CD4-positive, alpha-beta T cell treated with Interleukin-4 for 4 hours (primary cell): ENCODE measurements at regions not wholly inside any gene's neighbourhood (a gene's known extent, or its start where the extent isn't known, plus 50 kb on each side); places are given as distances from the start of the nearest gene placed in this dataset.
"Not testable (repeated sequence)": the region's sequence is repeated elsewhere in the genome, so short reads cannot be mapped to it uniquely, and the experiment has no call there.

Experiments used
- DNase-seq: peaks from one replicate; pipeline ENCODE4 v3.0.0-alpha.2; 2020

GRCh38 chr4:12926189-12927066, 557.7 kb downstream of the RAB28 start:
- DNase-seq: no peak

GRCh38 chr4:12924728-12925320, 559.3 kb downstream of the RAB28 start:
- no peak for DNase-seq

- DNase-seq: no peak
These were observed 559.9 kb downstream of the RAB28 start for GRCh38 chr4:12924253-12924652.

- DNase-seq: no peak
These were observed 571.2 kb downstream of the RAB28 start for GRCh38 chr4:12912896-12913418.

- DNase-seq: no peak
These were observed 572.3 kb downstream of the RAB28 start for GRCh38 chr4:12911750-12912358.

GRCh38 chr4:12903640-12904039, 580.5 kb downstream of the RAB28 start:
- not testable (repeated sequence) for DNase-seq

GRCh38 chr4:12902735-12903134, 581.4 kb downstream of the RAB28 start:
- no peak for DNase-seq

GRCh38 chr4:12897954-12898353, 586.2 kb downstream of the RAB28 start:
- DNase-seq: no peak

- DNase-seq: no peak
These were observed 590.1 kb downstream of the RAB28 start for GRCh38 chr4:12894062-12894461.

- DNase-seq: no peak
These were observed 595.1 kb downstream of the RAB28 start for GRCh38 chr4:12889054-12889453.

GRCh38 chr4:12884846-12885796, 599.0 kb downstream of the RAB28 start:
- DNase-seq: no peak

- DNase-seq: no peak
These were observed 602.1 kb downstream of the RAB28 start for GRCh38 chr4:12881945-12882584.

GRCh38 chr4:12880844-12881243, 603.3 kb downstream of the RAB28 start:
- no peak for DNase-seq

GRCh38 chr4:12879496-12879895, 604.6 kb downstream of the RAB28 start:
- DNase-seq: no peak

- no peak for DNase-seq
These were observed 608.4 kb downstream of the RAB28 start for GRCh38 chr4:12875640-12876243.

GRCh38 chr4:12873351-12873750, 610.8 kb downstream of the RAB28 start:
- DNase-seq: no peak

- DNase-seq: no peak
These were observed 622.7 kb downstream of the RAB28 start for GRCh38 chr4:12861422-12861821.

- DNase-seq: no peak
These were observed 631.5 kb downstream of the RAB28 start for GRCh38 chr4:12852338-12853307.

GRCh38 chr4:12846368-12846767, 637.8 kb downstream of the RAB28 start:
- DNase-seq: no peak

- DNase-seq: no peak
These were observed 640.0 kb downstream of the RAB28 start for GRCh38 chr4:12844141-12844540.
